WTC11 (cell line): ENCODE measurements at regions not wholly inside any gene's neighbourhood (a gene's known extent, or its start where the extent isn't known, plus 50 kb on each side); places are given as distances from the start of the nearest gene placed in this dataset.

ENCODE experiments used
- CREB1 ChIP-seq: sonication (generic); formaldehyde crosslinking; IDR thresholded peaks from 2 replicates; pipeline ENCODE4 v1.8.0; 2023; ENCODE audit warnings: mild to moderate bottlenecking, missing genetic modification reagents
- CTCF ChIP-seq: fragments of 200-600 bp; IDR thresholded peaks from 2 replicates; pipeline ENCODE4 v1.8.0; 2022; ENCODE audit warnings: antibody characterized with exemption
- FOXK1 ChIP-seq: sonication (generic); formaldehyde crosslinking; IDR thresholded peaks from 2 replicates; pipeline ENCODE4 v1.8.0; 2022; ENCODE audit warnings: mild to moderate bottlenecking, moderate library complexity, missing genetic modification reagents
- MLX ChIP-seq: sonication (generic); formaldehyde crosslinking; IDR thresholded peaks from 2 replicates; pipeline ENCODE4 v1.8.1; 2023; ENCODE audit warnings: mild to moderate bottlenecking, missing genetic modification reagents, moderate library complexity
- NFE2L1 ChIP-seq: sonication (generic); formaldehyde crosslinking; IDR thresholded peaks from 2 replicates; pipeline ENCODE4 v1.8.1; 2023; ENCODE audit warnings: missing genetic modification reagents
- NR3C1 ChIP-seq: sonication (generic); formaldehyde crosslinking; conservative IDR thresholded peaks from 2 replicates; pipeline ENCODE4 v1.8.1; 2023; ENCODE audit warnings: low read depth, mild to moderate bottlenecking, missing genetic modification reagents
- PRRX2 ChIP-seq: fragments of 250-450 bp; sonication (Bioruptor Pico); IDR thresholded peaks from 2 replicates; pipeline ENCODE4 v1.8.0; 2021; ENCODE audit warnings: mild to moderate bottlenecking
- TP53 ChIP-seq: sonication (generic); formaldehyde crosslinking; IDR thresholded peaks from 2 replicates; pipeline ENCODE4 v1.8.1; 2023; ENCODE audit warnings: mild to moderate bottlenecking, missing genetic modification reagents
- USF2 ChIP-seq: sonication (generic); formaldehyde crosslinking; IDR thresholded peaks from 2 replicates; pipeline ENCODE4 v1.8.1; 2023; ENCODE audit warnings: mild to moderate bottlenecking, missing genetic modification reagents, moderate library complexity
- ZNF423 ChIP-seq: fragments of 250-450 bp; sonication (Bioruptor Pico); IDR thresholded peaks from 2 replicates; pipeline ENCODE4 v2.1.2; 2022; ENCODE audit warnings: mild to moderate bottlenecking, moderate library complexity
- TF ChIP-seq, protein P1 (sequence below): sonication (generic); formaldehyde crosslinking; IDR thresholded peaks from 2 replicates; pipeline ENCODE4 v1.8.0; 2022; ENCODE audit warnings: mild to moderate bottlenecking, missing genetic modification reagents
- TF ChIP-seq, protein P2 (sequence below): sonication (generic); formaldehyde crosslinking; IDR thresholded peaks from 2 replicates; pipeline ENCODE4 v1.8.0; 2023; ENCODE audit warnings: missing genetic modification reagents, mild to moderate bottlenecking, borderline replicate concordance

- no peak for TF ChIP-seq CTCF
- no peak for TF ChIP-seq MLX (CRISPR knock-in tag)
- no peak for TF ChIP-seq TP53
- TF ChIP-seq, protein P1, sequence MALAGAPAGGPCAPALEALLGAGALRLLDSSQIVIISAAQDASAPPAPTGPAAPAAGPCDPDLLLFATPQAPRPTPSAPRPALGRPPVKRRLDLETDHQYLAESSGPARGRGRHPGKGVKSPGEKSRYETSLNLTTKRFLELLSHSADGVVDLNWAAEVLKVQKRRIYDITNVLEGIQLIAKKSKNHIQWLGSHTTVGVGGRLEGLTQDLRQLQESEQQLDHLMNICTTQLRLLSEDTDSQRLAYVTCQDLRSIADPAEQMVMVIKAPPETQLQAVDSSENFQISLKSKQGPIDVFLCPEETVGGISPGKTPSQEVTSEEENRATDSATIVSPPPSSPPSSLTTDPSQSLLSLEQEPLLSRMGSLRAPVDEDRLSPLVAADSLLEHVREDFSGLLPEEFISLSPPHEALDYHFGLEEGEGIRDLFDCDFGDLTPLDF (CRISPR knock-in tag) = no peak
- TF ChIP-seq FOXK1 = no peak
- TF ChIP-seq, protein P2, sequence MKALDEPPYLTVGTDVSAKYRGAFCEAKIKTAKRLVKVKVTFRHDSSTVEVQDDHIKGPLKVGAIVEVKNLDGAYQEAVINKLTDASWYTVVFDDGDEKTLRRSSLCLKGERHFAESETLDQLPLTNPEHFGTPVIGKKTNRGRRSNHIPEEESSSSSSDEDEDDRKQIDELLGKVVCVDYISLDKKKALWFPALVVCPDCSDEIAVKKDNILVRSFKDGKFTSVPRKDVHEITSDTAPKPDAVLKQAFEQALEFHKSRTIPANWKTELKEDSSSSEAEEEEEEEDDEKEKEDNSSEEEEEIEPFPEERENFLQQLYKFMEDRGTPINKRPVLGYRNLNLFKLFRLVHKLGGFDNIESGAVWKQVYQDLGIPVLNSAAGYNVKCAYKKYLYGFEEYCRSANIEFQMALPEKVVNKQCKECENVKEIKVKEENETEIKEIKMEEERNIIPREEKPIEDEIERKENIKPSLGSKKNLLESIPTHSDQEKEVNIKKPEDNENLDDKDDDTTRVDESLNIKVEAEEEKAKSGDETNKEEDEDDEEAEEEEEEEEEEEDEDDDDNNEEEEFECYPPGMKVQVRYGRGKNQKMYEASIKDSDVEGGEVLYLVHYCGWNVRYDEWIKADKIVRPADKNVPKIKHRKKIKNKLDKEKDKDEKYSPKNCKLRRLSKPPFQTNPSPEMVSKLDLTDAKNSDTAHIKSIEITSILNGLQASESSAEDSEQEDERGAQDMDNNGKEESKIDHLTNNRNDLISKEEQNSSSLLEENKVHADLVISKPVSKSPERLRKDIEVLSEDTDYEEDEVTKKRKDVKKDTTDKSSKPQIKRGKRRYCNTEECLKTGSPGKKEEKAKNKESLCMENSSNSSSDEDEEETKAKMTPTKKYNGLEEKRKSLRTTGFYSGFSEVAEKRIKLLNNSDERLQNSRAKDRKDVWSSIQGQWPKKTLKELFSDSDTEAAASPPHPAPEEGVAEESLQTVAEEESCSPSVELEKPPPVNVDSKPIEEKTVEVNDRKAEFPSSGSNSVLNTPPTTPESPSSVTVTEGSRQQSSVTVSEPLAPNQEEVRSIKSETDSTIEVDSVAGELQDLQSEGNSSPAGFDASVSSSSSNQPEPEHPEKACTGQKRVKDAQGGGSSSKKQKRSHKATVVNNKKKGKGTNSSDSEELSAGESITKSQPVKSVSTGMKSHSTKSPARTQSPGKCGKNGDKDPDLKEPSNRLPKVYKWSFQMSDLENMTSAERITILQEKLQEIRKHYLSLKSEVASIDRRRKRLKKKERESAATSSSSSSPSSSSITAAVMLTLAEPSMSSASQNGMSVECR (CRISPR knock-in tag) = no peak
- TF ChIP-seq NR3C1 (CRISPR knock-in tag) = no peak
- TF ChIP-seq ZNF423 (CRISPR knock-in tag) = no peak
- no peak for TF ChIP-seq CREB1 (CRISPR knock-in tag)
- TF ChIP-seq NFE2L1 (CRISPR knock-in tag) = no peak
- TF ChIP-seq PRRX2 (CRISPR knock-in tag) = no peak
- no peak for TF ChIP-seq USF2 (CRISPR knock-in tag)
Measured at GRCh38 chr5:60297658-60298057, 402.3 kb downstream of the DEPDC1B start.
